ENCODE measurements at regions not wholly inside any gene's neighbourhood (a gene's known extent, or its start where the extent isn't known, plus 50 kb on each side); places are given as distances from the start of the nearest gene placed in this dataset.

GRCh38 chr15:96582473-96582872 lies 252.0 kb downstream of the NR2F2 start:
- TF ChIP-seq CTCF (IDR thresholded peaks at IDR 0.05; ENCODE audit: low read depth, low read length) (no peak), EZH2phosphoT487 (IDR thresholded peaks at IDR 0.05; ENCODE audit: low read depth) (no peak)

Measured in OCI-LY3 (cell line).